ENCODE measurements at regions not wholly inside any gene's neighbourhood (a gene's known extent, or its start where the extent isn't known, plus 50 kb on each side); places are given as distances from the start of the nearest gene placed in this dataset.

GRCh38 chr1:90386899-90387720 is 330.0 kb downstream of the BARHL2 start:
- DNase-seq (ENCODE audit: low spot score): no peak
- no peak overlapping the region for H3K27ac Mint-ChIP-seq
- ChIA-PET CTCF (interaction anchor here (1.6 kb wide), 1 partner anchor 254 kb away, joined by 5 read pairs; no protein-coding TSS in a partner anchor), POLR2A (no interaction called here)
- TF ChIP-seq FOXP4 (CRISPR knock-in tag; IDR thresholded peaks at IDR 0.05) (no peak), ZNF317 (CRISPR knock-in tag; IDR thresholded peaks at IDR 0.05; ENCODE audit: borderline replicate concordance, low read depth) (no peak), E2F1 (CRISPR knock-in tag; IDR thresholded peaks at IDR 0.05) (no peak), ZBTB43 (CRISPR knock-in tag; IDR thresholded peaks at IDR 0.05) (no peak), CREM (CRISPR knock-in tag; IDR thresholded peaks at IDR 0.05) (no peak), ESRRA (CRISPR knock-in tag; IDR thresholded peaks at IDR 0.05; ENCODE audit: borderline replicate concordance) (no peak)
- TF ChIP-seq, protein P1, sequence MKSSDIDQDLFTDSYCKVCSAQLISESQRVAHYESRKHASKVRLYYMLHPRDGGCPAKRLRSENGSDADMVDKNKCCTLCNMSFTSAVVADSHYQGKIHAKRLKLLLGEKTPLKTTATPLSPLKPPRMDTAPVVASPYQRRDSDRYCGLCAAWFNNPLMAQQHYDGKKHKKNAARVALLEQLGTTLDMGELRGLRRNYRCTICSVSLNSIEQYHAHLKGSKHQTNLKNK (CRISPR knock-in tag; IDR thresholded peaks at IDR 0.05): no peak
- TF ChIP-seq, protein P2, sequence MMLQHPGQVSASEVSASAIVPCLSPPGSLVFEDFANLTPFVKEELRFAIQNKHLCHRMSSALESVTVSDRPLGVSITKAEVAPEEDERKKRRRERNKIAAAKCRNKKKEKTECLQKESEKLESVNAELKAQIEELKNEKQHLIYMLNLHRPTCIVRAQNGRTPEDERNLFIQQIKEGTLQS (CRISPR knock-in tag; conservative IDR thresholded peaks at IDR 0.05): no peak
- TF ChIP-seq, protein P3, sequence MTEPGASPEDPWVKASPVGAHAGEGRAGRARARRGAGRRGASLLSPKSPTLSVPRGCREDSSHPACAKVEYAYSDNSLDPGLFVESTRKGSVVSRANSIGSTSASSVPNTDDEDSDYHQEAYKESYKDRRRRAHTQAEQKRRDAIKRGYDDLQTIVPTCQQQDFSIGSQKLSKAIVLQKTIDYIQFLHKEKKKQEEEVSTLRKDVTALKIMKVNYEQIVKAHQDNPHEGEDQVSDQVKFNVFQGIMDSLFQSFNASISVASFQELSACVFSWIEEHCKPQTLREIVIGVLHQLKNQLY (CRISPR knock-in tag; IDR thresholded peaks at IDR 0.05): no peak
- H3K9me3 Mint-ChIP-seq: no peaks in the 10 kb centered on the region
- no peaks in the 10 kb centered on the region for H3K36me3 Mint-ChIP-seq
- no peaks in the 10 kb centered on the region for H3K27me3 Mint-ChIP-seq (ENCODE audit: low read depth)
- peaks cover 7% of the 10 kb centered on the region for H3K4me1 Mint-ChIP-seq
- no peak for ATAC-seq
- H3K4me3 Mint-ChIP-seq: no peak overlapping the region

- ATAC-seq (no peak), DNase-seq (ENCODE audit: low spot score) (no peak)
- Mint-ChIP-seq H3K9me3 (no peaks in the 10 kb centered on the region), H3K36me3 (no peaks in the 10 kb centered on the region), H3K27me3 (ENCODE audit: low read depth) (no peaks in the 10 kb centered on the region), H3K27ac (no peak overlapping the region), H3K4me1 (peaks cover 12% of the 10 kb centered on the region), H3K4me3 (no peak overlapping the region)
- no peak for TF ChIP-seq HMGA2 (CRISPR knock-in tag; IDR thresholded peaks at IDR 0.05)
- TF ChIP-seq CREB1 (CRISPR knock-in tag; IDR thresholded peaks at IDR 0.05): no peak
- no peak for TF ChIP-seq ATF2 (CRISPR knock-in tag; IDR thresholded peaks at IDR 0.05; ENCODE audit: borderline replicate concordance, low read depth)
- no peak for TF ChIP-seq MXD4 (CRISPR knock-in tag; IDR thresholded peaks at IDR 0.05; ENCODE audit: borderline replicate concordance)
- TF ChIP-seq, protein P4, sequence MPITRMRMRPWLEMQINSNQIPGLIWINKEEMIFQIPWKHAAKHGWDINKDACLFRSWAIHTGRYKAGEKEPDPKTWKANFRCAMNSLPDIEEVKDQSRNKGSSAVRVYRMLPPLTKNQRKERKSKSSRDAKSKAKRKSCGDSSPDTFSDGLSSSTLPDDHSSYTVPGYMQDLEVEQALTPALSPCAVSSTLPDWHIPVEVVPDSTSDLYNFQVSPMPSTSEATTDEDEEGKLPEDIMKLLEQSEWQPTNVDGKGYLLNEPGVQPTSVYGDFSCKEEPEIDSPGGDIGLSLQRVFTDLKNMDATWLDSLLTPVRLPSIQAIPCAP (CRISPR knock-in tag; IDR thresholded peaks at IDR 0.05): no peak
- no peak for TF ChIP-seq ERG (CRISPR knock-in tag; IDR thresholded peaks at IDR 0.05)
- CTCF ChIA-PET: no interaction called here
- POLR2A ChIA-PET: no interaction called here
Measured at GRCh38 chr1:90384193-90384592, 332.9 kb downstream of the BARHL2 start.

Measured in WTC11 (cell line).